NCI-H2107 (cell line): ENCODE measurements at regions not wholly inside any gene's neighbourhood (a gene's known extent, or its start where the extent isn't known, plus 50 kb on each side); places are given as distances from the start of the nearest gene placed in this dataset.
A peak's percentile ranks its signal among the peaks of the same experiment; 100 is the strongest.
"Not testable (repeated sequence)": the region's sequence is repeated elsewhere in the genome, so short reads cannot be mapped to it uniquely, and the experiment has no call there.

ENCODE experiments used
- DNase-seq: peaks from one replicate; lab custom pipeline; 2025; lab: John Stamatoyannopoulos, UW

DNA sequence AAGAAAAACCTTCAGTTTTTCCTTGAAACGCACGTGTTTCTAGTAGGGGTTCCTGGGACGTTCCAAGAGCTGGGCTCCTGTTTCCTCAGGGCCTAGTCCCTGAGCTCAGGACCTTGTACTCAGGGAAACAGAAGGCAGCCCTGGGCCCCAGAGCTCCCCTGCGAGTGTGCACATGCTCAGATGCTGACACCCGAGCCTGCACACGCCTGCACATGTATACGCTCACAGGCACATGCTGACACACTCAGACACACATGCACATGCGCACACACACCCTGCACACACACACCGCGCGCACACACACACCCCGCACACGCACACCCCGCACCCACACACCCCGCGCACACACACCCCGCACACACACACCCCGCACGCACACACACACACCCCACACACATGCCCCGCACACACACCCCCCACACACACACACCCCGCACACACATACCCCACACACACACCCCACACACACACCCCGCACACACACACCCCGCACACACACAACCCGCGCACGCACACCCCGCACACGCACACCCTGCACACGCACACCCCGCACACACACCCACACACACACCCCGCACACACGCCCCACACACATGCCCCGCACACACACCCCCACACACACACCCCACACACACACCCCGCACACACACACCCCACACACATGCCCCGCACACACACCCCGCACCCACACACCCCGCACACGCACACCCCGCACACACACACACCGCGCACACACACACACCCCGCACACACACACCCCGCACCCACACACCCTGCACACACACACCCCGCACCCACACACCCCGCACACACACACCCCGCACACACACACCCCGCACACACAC lies 52.2 kb downstream of the CALML3 start:
- DNase-seq = no peak

DNA sequence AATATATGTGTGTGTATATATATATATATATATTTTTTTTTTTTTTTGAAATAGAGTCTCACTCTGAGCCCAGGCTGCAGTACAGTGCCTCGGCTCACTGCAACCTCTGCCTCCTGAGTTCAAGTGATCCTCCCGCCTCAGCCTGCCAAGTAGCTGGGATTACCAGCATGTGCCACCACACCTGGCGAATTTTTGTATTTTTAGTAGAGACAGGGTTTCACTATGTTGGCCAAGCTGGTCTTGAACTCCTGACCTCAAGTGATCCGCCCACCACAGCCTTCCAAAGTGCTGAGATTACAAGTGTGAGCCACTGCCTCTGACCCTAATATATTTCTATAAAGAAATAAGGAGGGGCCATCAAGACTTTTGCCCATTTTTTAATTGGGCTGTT lies 55.3 kb downstream of the CALML3 start:
- DNase-seq = not testable (repeated sequence)

DNA sequence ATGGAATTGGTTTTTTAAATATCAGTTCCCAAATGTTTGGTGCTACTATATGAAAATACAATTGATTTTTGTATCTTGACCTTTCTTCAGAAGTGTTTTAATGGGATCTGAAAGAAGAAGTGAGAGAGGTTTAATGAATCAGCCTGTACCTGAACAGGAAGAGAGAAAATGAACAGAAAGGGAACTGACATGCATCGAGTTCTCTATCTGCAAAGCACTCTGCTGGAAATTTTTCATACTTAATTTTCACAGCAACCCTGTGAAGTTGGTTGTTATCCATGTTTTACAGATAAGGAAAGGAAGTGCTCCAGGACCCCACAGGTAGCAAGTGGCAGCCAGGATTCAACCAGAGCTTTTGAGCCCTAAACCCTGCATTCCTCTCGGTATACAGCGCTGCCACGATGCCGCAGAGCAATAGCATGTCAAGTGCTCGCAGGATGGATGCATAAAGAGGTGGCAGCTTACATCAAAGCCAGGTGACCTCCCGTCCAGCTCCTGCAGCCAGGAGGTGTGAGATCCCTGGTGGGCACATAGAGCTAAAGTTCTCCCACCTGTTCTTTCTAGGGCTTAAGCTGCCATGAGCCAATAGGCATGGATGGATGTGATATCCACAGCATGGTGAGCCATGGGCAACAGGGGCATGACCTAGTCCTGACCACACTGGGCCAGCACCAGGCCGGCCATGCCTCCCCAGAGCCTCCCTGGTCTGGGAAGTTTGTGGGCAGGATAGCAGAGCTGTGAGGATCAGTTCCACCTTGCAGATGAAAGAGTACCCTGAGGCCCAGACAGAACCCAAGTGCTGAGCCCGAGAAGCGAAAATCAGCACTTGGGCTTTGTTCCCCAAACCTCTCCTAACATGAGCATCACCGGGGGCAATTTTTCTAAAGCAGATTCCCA lies 57.2 kb downstream of the CALML3 start:
- no peak for DNase-seq

DNA sequence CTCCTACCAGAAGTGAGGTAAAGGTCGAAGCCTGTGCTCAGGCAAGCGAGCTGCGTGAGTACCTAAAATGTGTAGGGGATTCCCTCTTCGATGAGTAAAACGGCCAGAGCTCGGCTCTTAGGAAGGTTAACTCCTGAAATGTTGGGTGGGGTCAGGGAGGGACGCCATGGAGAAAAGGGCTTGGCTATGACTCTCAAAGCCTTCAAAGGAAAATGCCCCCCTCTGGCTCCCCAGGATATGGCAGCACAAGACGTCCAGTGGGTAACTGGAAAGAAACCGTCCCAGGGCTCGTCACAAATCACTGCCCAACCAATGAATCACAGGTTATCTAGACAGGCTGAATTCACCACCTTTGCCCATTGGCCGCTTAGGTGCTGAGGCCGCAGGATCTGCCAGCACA lies 58.0 kb downstream of the CALML3 start:
- DNase-seq = no peak

DNA sequence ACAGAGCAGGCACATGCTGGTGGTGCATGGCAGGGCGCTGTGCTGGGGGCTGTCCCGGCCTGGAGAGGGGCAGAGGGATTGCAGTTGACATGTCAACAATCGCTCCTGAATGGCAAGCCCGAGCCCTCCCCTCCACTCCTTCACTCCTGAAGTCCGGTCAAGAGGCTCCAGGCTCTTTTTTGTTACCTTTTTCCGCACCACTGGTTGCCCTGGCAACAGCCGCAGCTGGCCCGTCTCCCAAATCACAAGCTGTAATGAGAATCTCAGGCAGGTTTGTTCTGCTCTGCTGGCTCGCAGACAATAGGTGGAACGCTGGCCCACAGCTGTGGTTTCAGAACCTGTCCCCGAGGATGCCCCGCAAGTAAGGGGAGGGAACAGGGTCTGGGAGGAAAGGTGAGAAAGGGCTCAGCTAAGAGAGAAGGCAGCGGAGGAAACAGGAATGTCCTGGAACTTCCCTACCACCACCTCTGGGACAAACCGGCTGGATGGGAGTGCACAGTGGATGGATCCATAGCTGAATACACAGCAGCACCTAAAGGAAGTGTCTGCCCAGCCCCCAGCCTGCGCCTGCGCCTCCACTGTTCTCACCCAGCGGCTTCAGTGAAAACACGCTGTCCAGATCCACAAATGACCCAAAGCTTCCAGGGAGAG lies 58.9 kb downstream of the CALML3 start:
- DNase-seq = peak; percentile 85

DNA sequence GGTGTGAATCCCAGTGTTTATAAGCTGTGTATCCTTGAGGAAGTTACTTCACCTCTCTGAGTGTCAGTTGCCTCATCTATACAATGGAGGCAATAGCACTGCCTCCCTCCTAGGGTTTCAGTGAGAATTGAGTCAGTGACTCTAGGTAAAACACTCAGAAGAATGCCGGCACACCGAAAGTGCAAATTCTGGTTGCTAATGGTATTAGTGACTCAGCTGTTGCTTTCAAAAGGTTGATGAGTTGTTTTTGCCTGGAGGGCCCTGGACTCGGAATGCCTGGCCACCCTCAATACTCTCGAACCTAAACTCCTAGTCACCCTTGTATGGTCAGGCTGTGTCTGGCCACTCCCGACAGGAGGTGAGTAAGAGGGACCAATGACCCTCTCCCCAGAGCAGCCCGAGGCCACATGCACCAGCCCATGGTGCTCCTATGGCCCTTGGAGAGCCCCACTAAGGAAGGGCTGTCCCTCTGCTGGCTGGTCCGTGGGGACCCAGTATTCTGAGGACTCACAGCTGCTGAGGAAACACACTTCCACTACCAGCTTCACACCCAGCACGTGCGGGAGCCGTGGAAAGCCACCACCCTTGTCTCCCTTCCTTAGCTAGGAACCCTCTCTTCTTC lies 60.2 kb downstream of the CALML3 start:
- no peak for DNase-seq

DNA sequence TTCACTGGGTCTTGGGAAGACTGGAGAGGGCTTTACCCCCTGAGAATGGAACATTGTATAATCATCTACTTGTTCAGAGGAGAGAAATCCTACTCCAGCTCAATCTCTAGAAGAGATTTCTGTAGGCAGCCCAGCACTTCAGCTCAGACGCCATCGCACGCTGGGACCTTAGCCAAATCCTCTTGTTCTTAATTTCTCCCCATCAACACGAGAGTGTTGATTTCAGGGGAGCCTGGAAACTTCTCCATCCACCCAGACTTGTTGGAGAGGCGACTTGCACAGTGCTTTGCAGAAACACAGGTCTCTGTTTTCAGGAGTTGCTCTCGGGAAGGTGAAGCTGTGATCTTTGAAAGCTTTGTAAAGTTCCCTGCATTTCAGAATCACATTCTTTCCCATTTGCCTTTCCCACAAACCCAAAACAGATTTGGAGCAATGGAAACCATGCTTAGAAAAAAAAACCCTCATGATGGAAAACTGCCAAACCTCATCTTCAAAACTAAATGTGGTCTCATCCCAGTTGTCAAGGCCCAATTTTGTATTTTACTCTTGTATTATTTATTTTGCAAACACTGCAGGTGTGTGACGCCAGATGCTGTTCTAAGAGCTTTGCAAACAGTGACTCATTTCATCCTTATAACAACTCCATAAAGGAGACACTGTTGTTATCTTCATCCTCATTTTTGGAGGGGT lies 60.9 kb downstream of the CALML3 start:
- DNase-seq = peak; percentile 32

DNA sequence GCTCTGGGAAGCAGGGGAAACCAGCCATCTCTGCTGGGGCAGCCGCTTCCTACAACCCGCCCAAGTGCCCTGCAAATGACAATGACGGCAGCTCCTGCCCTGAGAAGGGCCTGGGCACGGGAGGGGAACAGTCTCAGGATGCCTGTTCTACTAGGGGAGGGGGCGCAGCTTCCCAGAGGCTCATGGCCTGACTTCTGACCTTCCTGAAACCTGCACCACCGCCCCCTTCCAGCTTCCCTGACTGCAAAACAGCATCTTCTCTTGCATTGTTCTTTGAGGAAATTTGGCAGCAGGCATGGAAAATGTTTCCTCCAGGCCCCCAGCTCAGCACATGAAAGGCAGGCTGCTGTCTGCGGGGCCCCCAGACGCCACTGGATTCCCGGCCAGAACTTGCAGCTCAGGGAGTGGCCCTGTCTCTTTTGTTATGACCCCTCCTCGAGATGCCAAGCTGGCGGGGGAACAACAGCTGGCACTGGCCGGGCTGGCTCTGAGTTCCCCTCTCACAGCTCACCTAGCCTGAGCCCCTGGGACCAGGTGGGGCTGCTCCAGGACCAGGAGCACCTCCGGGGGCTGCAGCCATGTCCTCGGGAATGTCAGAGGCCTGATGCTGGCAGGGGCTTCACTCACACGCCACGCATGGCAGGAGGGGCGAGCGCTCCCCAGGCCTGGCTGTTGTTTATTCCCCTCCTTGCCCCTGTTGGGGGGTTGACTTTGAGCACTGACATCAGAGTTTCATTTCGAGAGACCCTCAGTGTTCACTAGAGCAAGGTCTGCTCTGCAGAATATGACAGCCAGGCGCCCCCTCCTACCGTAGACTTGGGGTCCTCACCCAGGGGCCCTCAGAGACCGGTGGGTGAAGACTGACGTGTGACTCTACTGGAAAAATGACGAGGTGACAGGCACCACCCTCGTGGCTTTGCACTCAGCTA lies 62.7 kb downstream of the CALML3 start:
- DNase-seq = no peak

DNA sequence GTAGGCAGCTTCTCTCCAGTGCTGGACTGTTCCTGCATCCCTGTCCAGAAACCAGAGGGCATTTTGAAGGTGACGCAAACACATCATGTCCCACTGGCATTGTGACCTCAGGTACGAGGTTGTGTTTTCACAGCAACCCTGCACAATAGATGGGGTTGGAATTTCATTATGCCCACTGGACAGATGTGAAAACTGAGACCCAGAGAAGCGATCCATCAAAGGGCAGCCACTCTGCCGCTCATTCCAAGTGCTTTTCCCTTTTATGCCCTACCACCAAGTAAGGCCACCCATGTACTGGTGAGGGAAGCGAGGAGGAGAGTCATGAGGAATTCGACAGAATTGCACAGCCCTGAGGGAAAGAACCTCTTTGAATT lies 63.3 kb downstream of the CALML3 start:
- DNase-seq = no peak

DNA sequence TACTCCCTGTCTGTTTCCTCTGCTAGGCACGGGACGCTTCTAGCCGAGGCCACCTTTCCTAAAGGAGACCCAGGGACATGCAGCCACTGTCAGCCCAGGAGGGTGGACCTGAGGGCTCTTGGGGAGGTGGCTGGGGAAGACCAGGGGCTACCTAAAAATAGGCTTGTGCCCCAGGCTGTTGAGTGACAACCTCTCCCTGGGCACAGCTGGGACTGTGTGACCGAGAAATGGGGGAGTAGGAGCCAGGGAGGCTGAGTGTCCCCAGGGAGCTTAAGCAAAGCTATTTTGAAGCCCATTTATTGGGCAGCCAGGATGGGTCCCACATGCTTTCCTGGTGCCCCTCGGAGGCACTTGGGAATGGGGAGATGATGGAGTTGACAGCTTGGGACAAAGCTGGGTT lies 63.8 kb downstream of the CALML3 start:
- no peak for DNase-seq
